ENCODE measurements at regions not wholly inside any gene's neighbourhood (a gene's known extent, or its start where the extent isn't known, plus 50 kb on each side); places are given as distances from the start of the nearest gene placed in this dataset.

DNA sequence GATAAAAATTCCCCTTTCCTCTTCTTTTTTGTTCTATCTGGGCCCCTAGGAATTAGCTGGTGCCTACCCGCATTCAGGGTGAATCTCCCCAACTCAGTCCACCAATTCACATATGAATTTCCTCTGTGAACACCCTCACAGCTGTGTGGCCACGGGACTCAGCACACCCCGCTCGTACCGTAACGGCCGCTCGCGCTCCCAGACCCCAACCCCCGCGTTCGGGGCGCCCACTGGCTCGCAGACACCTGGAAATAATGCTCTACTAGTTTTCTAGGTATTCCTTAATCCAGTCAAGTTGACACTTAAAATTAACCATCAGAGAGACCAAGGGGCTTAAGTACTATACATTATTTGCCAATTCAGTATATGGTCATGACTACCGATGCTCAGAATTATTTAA lies 1702.1 kb upstream of the PCDH20 start:
- SMC1A ChIA-PET (ENCODE audit: uncharacterized antibody, unreplicated experiment) = no interaction called here
- Histone ChIP-seq H3K27ac (ENCODE audit: control insufficient read depth, insufficient read depth) (no peak overlapping the region), H3K4me3 (no peak overlapping the region), H3K79me2 (ENCODE audit: control insufficient read depth, insufficient read depth, low read length) (no peaks in the 10 kb centered on the region), H3K4me2 (ENCODE audit: control insufficient read depth, insufficient read depth) (no peak overlapping the region), H3K4me1 (ENCODE audit: control insufficient read depth, insufficient read depth, low read length) (no peaks in the 10 kb centered on the region), H3K9ac (ENCODE audit: control insufficient read depth, insufficient read depth, low read length) (no peak overlapping the region), H3K36me3 (ENCODE audit: control insufficient read depth in 2 of 2, insufficient read depth in 2 of 2, low read length in 1 of 2) (no peaks in the 10 kb centered on the region), H4K20me1 (ENCODE audit: control insufficient read depth, insufficient read depth) (no peaks in the 10 kb centered on the region), H3K9me3 (replicated peaks; ENCODE audit: control insufficient read depth, insufficient read depth, low read length) (no peaks in the 10 kb centered on the region), H2AFZ (ENCODE audit: control insufficient read depth, low read depth, low read length) (no peak overlapping the region), H3K27me3 (replicated peaks in 1 of 2; ENCODE audit: control insufficient read depth in 2 of 2, insufficient read depth in 2 of 2, low read length in 1 of 2) (no peaks in the 10 kb centered on the region)
- BruUV-seq (replicated peaks) = no TSS peak
- ATAC-seq (no peak), FAIRE-seq (no peak), DNase-seq (ENCODE audit: low read depth, low spot score) (no peak)
- POLR2A ChIA-PET = no interaction called here
- TF ChIP-seq, protein P1, sequence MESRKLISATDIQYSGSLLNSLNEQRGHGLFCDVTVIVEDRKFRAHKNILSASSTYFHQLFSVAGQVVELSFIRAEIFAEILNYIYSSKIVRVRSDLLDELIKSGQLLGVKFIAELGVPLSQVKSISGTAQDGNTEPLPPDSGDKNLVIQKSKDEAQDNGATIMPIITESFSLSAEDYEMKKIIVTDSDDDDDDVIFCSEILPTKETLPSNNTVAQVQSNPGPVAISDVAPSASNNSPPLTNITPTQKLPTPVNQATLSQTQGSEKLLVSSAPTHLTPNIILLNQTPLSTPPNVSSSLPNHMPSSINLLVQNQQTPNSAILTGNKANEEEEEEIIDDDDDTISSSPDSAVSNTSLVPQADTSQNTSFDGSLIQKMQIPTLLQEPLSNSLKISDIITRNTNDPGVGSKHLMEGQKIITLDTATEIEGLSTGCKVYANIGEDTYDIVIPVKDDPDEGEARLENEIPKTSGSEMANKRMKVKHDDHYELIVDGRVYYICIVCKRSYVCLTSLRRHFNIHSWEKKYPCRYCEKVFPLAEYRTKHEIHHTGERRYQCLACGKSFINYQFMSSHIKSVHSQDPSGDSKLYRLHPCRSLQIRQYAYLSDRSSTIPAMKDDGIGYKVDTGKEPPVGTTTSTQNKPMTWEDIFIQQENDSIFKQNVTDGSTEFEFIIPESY (IDR thresholded peaks at IDR 0.05) = no peak
- TF ChIP-seq, protein P2, sequence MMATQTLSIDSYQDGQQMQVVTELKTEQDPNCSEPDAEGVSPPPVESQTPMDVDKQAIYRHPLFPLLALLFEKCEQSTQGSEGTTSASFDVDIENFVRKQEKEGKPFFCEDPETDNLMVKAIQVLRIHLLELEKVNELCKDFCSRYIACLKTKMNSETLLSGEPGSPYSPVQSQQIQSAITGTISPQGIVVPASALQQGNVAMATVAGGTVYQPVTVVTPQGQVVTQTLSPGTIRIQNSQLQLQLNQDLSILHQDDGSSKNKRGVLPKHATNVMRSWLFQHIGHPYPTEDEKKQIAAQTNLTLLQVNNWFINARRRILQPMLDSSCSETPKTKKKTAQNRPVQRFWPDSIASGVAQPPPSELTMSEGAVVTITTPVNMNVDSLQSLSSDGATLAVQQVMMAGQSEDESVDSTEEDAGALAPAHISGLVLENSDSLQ (IDR thresholded peaks at IDR 0.05) = no peak
- TF ChIP-seq MXI1 (IDR thresholded peaks at IDR 0.05; ENCODE audit: low read depth, low read length) = no peak
- no peak for TF ChIP-seq NRF1 (conservative IDR thresholded peaks at IDR 0.05; ENCODE audit: low read depth, low read length)
- TF ChIP-seq, protein P3, sequence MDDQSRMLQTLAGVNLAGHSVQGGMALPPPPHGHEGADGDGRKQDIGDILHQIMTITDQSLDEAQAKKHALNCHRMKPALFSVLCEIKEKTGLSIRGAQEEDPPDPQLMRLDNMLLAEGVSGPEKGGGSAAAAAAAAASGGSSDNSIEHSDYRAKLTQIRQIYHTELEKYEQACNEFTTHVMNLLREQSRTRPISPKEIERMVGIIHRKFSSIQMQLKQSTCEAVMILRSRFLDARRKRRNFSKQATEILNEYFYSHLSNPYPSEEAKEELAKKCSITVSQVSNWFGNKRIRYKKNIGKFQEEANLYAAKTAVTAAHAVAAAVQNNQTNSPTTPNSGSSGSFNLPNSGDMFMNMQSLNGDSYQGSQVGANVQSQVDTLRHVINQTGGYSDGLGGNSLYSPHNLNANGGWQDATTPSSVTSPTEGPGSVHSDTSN (IDR thresholded peaks at IDR 0.05; ENCODE audit: insufficient replicate concordance, low read depth, low read length) = no peak
- no peak for TF ChIP-seq STAT3 (IDR thresholded peaks at IDR 0.05; ENCODE audit: low read depth, low read length)
- TF ChIP-seq STAT1 (conservative IDR thresholded peaks at IDR 0.05) = no peak
- RAD21 ChIA-PET (ENCODE audit: unreplicated experiment) = no interaction called here
- WGBS (ENCODE audit: insufficient coverage, insufficient replicate concordance, low lambda C conversion rate, missing lambda C conversion rate) = 49% methylated on average over 15 of the region's 15 CpGs
- intact Hi-C loops (cut with micrococcal nuclease; ENCODE audit: unreplicated experiment) (no loop called here), in situ Hi-C loops (cut with MboI) (no loop called here)
- CTCF ChIA-PET = no interaction called here
